SK-N-SH treated with all-trans-retinoic acid at 6 μM for 48 hours (cell line): ENCODE measurements at regions not wholly inside any gene's neighbourhood (a gene's known extent, or its start where the extent isn't known, plus 50 kb on each side); places are given as distances from the start of the nearest gene placed in this dataset.
A peak's percentile ranks its signal among the peaks of the same experiment; 100 is the strongest.

Experiments
- ATAC-seq: fragments of 200-7000 bp; cut with Tn5 transposase; 3 replicates; pipeline ENCODE4 v1.9.1; 2020; ENCODE audit warnings: mild to moderate bottlenecking, moderate library complexity
- ARNTL ChIP-seq: fragments of 450-650 bp; formaldehyde crosslinking; IDR thresholded peaks from 2 replicates; pipeline ENCODE4 v1.5.0; 2020; ENCODE audit warnings: low read depth, mild to moderate bottlenecking, moderate library complexity, borderline replicate concordance
- BACH2 ChIP-seq: fragments of 250-450 bp; sonication (Bioruptor Pico); IDR thresholded peaks from 2 replicates; pipeline ENCODE4 v1.9.0; 2021; ENCODE audit warnings: mild to moderate bottlenecking, borderline replicate concordance
- CREB5 ChIP-seq: fragments of 250-450 bp; sonication (Bioruptor Pico); IDR thresholded peaks from 2 replicates; pipeline ENCODE4 v1.5.1; 2020; ENCODE audit warnings: low read depth, mild to moderate bottlenecking, moderate library complexity
- CSDC2 ChIP-seq: fragments of 250-450 bp; sonication (Bioruptor Pico); IDR thresholded peaks from 2 replicates; pipeline ENCODE4 v1.5.0; 2020; ENCODE audit warnings: mild to moderate bottlenecking, moderate library complexity
- CSRNP3 ChIP-seq: fragments of 250-450 bp; sonication (Bioruptor Pico); IDR thresholded peaks from 2 replicates; pipeline ENCODE4 v1.5.1; 2021; ENCODE audit warnings: mild to moderate bottlenecking, moderate library complexity
- ESRRG ChIP-seq: fragments of 250-450 bp; sonication (Bioruptor Pico); IDR thresholded peaks from 2 replicates; pipeline ENCODE4 v1.6.1; 2021; ENCODE audit warnings: mild to moderate bottlenecking
- GLIS3 ChIP-seq: fragments of 250-450 bp; sonication (Bioruptor Pico); IDR thresholded peaks from 2 replicates; pipeline ENCODE4 v1.5.0; 2020; ENCODE audit warnings: mild to moderate bottlenecking, moderate library complexity
- ISL1 ChIP-seq: fragments of 250-450 bp; sonication (Bioruptor Pico); IDR thresholded peaks from 2 replicates; pipeline ENCODE4 v2.1.2; 2022; ENCODE audit warnings: mild to moderate bottlenecking, moderate library complexity
- OSR1 ChIP-seq: fragments of 250-450 bp; sonication (Bioruptor Pico); IDR thresholded peaks from 2 replicates; pipeline ENCODE4 v1.8.0; 2022; ENCODE audit warnings: moderate library complexity, mild to moderate bottlenecking, inconsistent platforms
- PPARA ChIP-seq: fragments of 250-450 bp; sonication (Bioruptor Pico); IDR thresholded peaks from 2 replicates; pipeline ENCODE4 v1.5.0; 2020; ENCODE audit warnings: mild to moderate bottlenecking, borderline replicate concordance
- RARB ChIP-seq: fragments of 250-450 bp; sonication (Bioruptor Pico); IDR thresholded peaks from 2 replicates; pipeline ENCODE4 v1.8.0; 2021; ENCODE audit warnings: mild to moderate bottlenecking, moderate library complexity
- SNAI2 ChIP-seq: fragments of 250-450 bp; sonication (Bioruptor Pico); IDR thresholded peaks from 2 replicates; pipeline ENCODE4 v1.5.0; 2020; ENCODE audit warnings: mild to moderate bottlenecking, moderate library complexity
- TCF4 ChIP-seq: fragments of 250-450 bp; sonication (Bioruptor Pico); IDR thresholded peaks from 2 replicates; pipeline ENCODE4 v1.8.0; 2021; ENCODE audit warnings: mild to moderate bottlenecking, moderate library complexity, borderline replicate concordance
- TOX ChIP-seq: fragments of 250-450 bp; sonication (Bioruptor Pico); IDR thresholded peaks from 2 replicates; pipeline ENCODE4 v1.8.0; 2021; ENCODE audit warnings: mild to moderate bottlenecking, moderate library complexity, borderline replicate concordance
- TSHZ2 ChIP-seq: fragments of 250-450 bp; sonication (Bioruptor Pico); IDR thresholded peaks from 2 replicates; pipeline ENCODE4 v1.5.0; 2020; ENCODE audit warnings: mild to moderate bottlenecking, moderate library complexity
- ZC3H10 ChIP-seq: fragments of 250-450 bp; sonication (Bioruptor Pico); IDR thresholded peaks from 2 replicates; pipeline ENCODE4 v1.5.1; 2021; ENCODE audit warnings: mild to moderate bottlenecking, moderate library complexity
- ZFP3 ChIP-seq: fragments of 250-450 bp; sonication (Bioruptor Pico); IDR thresholded peaks from 2 replicates; pipeline ENCODE4 v1.5.0; 2020; ENCODE audit warnings: mild to moderate bottlenecking, moderate library complexity
- ZFP30 ChIP-seq: fragments of 450-650 bp; formaldehyde crosslinking; IDR thresholded peaks from 2 replicates; pipeline ENCODE4 v1.5.0; 2022; ENCODE audit warnings: mild to moderate bottlenecking, moderate library complexity
- ZNF565 ChIP-seq: fragments of 450-650 bp; formaldehyde crosslinking; conservative IDR thresholded peaks from 2 replicates; pipeline ENCODE4 v1.5.0; 2020; ENCODE audit warnings: low read depth, mild to moderate bottlenecking, moderate library complexity
- ZNF70 ChIP-seq: fragments of 450-650 bp; formaldehyde crosslinking; IDR thresholded peaks from 2 replicates; pipeline ENCODE4 v1.5.0; 2020; ENCODE audit warnings: mild to moderate bottlenecking, moderate library complexity
- ZNF8 ChIP-seq: fragments of 450-650 bp; formaldehyde crosslinking; IDR thresholded peaks from 2 replicates; pipeline ENCODE4 v1.5.0; 2020; ENCODE audit warnings: mild to moderate bottlenecking, moderate library complexity
- TF ChIP-seq, protein P1 (sequence below): fragments of 250-450 bp; sonication (Bioruptor Pico); IDR thresholded peaks from 2 replicates; pipeline ENCODE4 v1.8.0; 2021; ENCODE audit warnings: low read depth, mild to moderate bottlenecking, moderate library complexity, borderline replicate concordance
- TF ChIP-seq, protein P2 (sequence below): fragments of 250-450 bp; sonication (Bioruptor Pico); IDR thresholded peaks from 2 replicates; pipeline ENCODE4 v1.8.0; 2020; ENCODE audit warnings: mild to moderate bottlenecking, moderate library complexity, borderline replicate concordance

DNA sequence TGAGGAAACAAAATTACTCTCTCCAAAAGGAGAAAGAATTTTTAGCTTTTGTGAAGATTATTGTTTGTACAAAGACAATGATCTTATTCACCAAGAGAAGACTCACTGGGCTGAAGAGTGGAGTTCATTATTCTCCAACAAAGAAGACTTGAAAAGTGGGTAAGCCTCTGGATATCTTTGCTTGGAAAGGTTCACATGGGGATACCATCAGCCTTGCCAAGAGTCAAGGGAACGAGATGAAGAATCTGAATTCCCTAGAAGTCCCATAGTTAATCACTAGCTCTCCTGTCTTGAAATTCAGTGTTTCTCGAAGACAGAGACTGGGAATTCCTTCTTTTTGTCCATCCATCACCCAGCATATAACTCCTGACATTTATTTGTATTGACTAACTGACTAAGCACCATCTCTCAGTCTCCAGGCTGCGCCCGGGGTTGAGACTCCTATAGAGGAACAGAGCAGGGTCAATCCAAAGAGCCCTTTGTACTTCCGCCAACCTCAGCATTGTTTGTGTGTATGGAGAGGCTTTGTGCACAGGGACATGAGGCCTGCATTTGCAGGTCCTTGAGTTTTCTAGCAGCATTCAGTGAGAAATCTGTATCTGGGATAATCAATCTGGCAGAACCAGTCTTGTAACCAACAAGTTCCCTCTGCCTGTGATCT is 461.9 kb downstream of the KIF16B start:
- no peak for TF ChIP-seq RARB (CRISPR knock-in tag)
- no peak for TF ChIP-seq CSRNP3
- TF ChIP-seq ISL1 (CRISPR knock-in tag), result no peak
- TF ChIP-seq PPARA (CRISPR knock-in tag), result no peak
- no peak for TF ChIP-seq ESRRG
- TF ChIP-seq ZFP30 (CRISPR knock-in tag), result no peak
- no peak for TF ChIP-seq OSR1 (CRISPR knock-in tag)
- no peak for TF ChIP-seq GLIS3
- TF ChIP-seq, protein P1, sequence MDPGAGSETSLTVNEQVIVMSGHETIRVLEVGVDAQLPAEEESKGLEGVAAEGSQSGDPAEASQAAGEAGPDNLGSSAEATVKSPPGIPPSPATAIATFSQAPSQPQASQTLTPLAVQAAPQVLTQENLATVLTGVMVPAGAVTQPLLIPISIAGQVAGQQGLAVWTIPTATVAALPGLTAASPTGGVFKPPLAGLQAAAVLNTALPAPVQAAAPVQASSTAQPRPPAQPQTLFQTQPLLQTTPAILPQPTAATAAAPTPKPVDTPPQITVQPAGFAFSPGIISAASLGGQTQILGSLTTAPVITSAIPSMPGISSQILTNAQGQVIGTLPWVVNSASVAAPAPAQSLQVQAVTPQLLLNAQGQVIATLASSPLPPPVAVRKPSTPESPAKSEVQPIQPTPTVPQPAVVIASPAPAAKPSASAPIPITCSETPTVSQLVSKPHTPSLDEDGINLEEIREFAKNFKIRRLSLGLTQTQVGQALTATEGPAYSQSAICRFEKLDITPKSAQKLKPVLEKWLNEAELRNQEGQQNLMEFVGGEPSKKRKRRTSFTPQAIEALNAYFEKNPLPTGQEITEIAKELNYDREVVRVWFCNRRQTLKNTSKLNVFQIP (CRISPR knock-in tag), result no peak
- no peak for TF ChIP-seq ZNF565
- no peak for TF ChIP-seq ZNF70 (CRISPR knock-in tag)
- TF ChIP-seq CSDC2 (CRISPR knock-in tag), result no peak
- TF ChIP-seq, protein P2, sequence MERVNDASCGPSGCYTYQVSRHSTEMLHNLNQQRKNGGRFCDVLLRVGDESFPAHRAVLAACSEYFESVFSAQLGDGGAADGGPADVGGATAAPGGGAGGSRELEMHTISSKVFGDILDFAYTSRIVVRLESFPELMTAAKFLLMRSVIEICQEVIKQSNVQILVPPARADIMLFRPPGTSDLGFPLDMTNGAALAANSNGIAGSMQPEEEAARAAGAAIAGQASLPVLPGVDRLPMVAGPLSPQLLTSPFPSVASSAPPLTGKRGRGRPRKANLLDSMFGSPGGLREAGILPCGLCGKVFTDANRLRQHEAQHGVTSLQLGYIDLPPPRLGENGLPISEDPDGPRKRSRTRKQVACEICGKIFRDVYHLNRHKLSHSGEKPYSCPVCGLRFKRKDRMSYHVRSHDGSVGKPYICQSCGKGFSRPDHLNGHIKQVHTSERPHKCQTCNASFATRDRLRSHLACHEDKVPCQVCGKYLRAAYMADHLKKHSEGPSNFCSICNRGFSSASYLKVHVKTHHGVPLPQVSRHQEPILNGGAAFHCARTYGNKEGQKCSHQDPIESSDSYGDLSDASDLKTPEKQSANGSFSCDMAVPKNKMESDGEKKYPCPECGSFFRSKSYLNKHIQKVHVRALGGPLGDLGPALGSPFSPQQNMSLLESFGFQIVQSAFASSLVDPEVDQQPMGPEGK, result no peak
- no peak for TF ChIP-seq TOX (CRISPR knock-in tag)
- TF ChIP-seq ZFP3 (CRISPR knock-in tag), result no peak
- TF ChIP-seq ZC3H10 (CRISPR knock-in tag), result no peak
- no peak for TF ChIP-seq ZNF8 (CRISPR knock-in tag)
- no peak for TF ChIP-seq SNAI2 (CRISPR knock-in tag)
- TF ChIP-seq CREB5 (CRISPR knock-in tag), result no peak
- TF ChIP-seq, all 23 proteins: peak for 0
- ATAC-seq, result no peak

DNA sequence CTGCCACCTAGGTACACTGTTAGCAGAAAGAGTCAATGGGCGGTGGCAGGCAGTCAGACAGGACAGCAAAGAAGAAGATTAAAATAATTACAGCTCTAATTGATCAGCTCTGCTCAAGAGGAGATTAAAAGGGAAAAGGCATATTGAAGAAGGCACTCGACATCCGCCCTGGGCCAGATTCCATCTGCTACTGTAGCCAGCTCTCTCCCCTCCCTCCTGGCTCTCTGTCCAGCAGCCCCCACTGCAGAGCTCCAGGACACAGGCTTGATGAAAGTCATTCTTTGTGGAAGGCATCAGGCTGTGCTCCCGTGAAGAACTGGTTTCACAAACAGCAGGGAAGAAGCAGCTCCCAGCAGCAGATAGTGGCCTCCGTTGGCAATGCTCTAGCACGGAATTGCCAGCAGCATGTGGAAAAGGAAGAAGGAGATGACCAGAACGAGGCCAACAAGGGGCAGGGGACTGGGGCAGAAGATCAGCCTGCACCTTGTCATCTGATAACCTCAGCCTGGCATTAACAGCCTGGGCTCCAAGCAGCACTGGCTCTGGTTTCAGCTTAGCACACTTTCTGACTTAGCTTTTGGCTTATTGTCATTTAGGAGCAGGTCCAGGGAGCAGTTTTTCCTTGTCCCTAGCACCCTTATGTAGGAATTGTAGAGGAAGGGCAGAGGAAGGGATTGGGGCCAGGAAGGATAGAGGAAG is 465.9 kb downstream of the KIF16B start:
- peak; percentile 47; the same call in 1 of the 3 replicates for ATAC-seq
- TF ChIP-seq BACH2 (CRISPR knock-in tag) (no peak), ZNF70 (CRISPR knock-in tag) (no peak), ZNF8 (CRISPR knock-in tag) (no peak), TCF4 (CRISPR knock-in tag) (peak; percentile 21; the same call in 1 of the 2 replicates), PPARA (CRISPR knock-in tag) (0 out of 2 replicates have a peak, but pooled peaks have one; percentile 30), CSDC2 (CRISPR knock-in tag) (no peak), ZC3H10 (CRISPR knock-in tag) (no peak), ZFP3 (CRISPR knock-in tag) (no peak), TSHZ2 (no peak), OSR1 (CRISPR knock-in tag) (no peak), ARNTL (CRISPR knock-in tag) (no peak), ESRRG (no peak), ZNF565 (no peak), ZFP30 (CRISPR knock-in tag) (no peak), ISL1 (CRISPR knock-in tag) (no peak), GLIS3 (no peak), TOX (CRISPR knock-in tag) (no peak)
- TF ChIP-seq, protein P2, result no peak
